ENCODE measurements at regions not wholly inside any gene's neighbourhood (a gene's known extent, or its start where the extent isn't known, plus 50 kb on each side); places are given as distances from the start of the nearest gene placed in this dataset.

- H3K9me3 ChIP-seq, result peaks cover 0 to 4% of the 10 kb centered on the region in 2 donors
- H3K36me3 ChIP-seq, result no peaks in the 10 kb centered on the region
- no peaks in the 10 kb centered on the region for H3K4me1 ChIP-seq
- no peak overlapping the region for H3K27ac ChIP-seq
- TF ChIP-seq, protein P1, sequence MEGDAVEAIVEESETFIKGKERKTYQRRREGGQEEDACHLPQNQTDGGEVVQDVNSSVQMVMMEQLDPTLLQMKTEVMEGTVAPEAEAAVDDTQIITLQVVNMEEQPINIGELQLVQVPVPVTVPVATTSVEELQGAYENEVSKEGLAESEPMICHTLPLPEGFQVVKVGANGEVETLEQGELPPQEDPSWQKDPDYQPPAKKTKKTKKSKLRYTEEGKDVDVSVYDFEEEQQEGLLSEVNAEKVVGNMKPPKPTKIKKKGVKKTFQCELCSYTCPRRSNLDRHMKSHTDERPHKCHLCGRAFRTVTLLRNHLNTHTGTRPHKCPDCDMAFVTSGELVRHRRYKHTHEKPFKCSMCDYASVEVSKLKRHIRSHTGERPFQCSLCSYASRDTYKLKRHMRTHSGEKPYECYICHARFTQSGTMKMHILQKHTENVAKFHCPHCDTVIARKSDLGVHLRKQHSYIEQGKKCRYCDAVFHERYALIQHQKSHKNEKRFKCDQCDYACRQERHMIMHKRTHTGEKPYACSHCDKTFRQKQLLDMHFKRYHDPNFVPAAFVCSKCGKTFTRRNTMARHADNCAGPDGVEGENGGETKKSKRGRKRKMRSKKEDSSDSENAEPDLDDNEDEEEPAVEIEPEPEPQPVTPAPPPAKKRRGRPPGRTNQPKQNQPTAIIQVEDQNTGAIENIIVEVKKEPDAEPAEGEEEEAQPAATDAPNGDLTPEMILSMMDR (IDR thresholded peaks at IDR 0.05), result no peak
- TF ChIP-seq POLR2AphosphoS5 (IDR thresholded peaks at IDR 0.05), result no peak
- TF ChIP-seq POLR2A (IDR thresholded peaks at IDR 0.05), result no peak
- no peak for DNase-seq (ENCODE audit: low spot score in 2 of 2)
- no peak overlapping the region for H3K4me3 ChIP-seq
- no peaks in the 10 kb centered on the region for H3K27me3 ChIP-seq
- intact Hi-C loops (cut with DNase I; ENCODE audit: low total_unique reads), result no loop called here
Observed at GRCh38 chr10:117462816-117463544, 79.6 kb upstream of the EMX2 start.

GRCh38 chr10:117462424-117462792 lies 80.1 kb upstream of the EMX2 start:
- intact Hi-C loops (cut with DNase I; ENCODE audit: low total_unique reads), result no loop called here
- Histone ChIP-seq H3K4me1 (no peaks in the 10 kb centered on the region), H3K27ac (peak overlapping the region in 1 of 2 donors; percentile 55), H3K36me3 (no peaks in the 10 kb centered on the region), H3K27me3 (no peaks in the 10 kb centered on the region), H3K4me3 (no peak overlapping the region), H3K9me3 (peaks cover 0 to 4% of the 10 kb centered on the region in 2 donors)
- TF ChIP-seq POLR2AphosphoS5 (IDR thresholded peaks at IDR 0.05) (no peak), POLR2A (IDR thresholded peaks at IDR 0.05) (no peak)
- TF ChIP-seq, protein P1 (IDR thresholded peaks at IDR 0.05), result no peak
- no peak for DNase-seq (ENCODE audit: low spot score in 2 of 2)

DNA sequence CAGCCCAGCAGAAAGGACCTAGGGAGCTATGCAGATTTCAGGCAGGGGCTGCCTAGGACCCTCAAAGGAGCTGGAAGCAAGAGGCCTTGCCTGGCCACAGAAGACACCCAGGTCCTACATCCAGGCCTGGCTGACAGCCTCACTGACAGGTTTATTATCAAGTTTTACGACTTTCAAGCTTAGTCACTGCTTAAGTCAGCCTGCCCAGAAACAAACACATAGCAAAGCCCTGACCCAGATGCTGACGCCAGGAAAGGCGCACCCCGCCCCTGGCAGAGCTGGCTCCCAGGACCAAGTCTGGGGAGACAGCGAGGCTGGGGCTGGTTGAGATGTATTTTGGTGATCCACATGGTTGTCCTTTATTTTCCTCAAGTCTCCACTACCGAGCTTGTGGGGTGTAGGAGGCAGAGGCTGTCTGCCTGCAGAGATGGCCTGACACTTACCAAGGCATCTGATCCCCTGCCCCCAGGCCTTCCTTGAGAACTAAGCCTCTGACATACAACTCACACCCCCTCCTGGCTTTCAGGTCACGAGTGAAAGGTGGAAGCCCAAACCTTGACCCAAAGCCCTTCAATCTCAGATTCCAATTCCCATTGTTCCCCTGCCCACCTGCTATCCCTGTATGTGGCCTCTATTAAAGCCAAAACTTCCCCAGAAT lies 80.7 kb upstream of the EMX2 start:
- peak in 2 of 3 donors; percentile 13 to 39 for TF ChIP-seq POLR2AphosphoS5 (IDR thresholded peaks at IDR 0.05)
- no peak for TF ChIP-seq POLR2A (IDR thresholded peaks at IDR 0.05)
- TF ChIP-seq, protein P1 (IDR thresholded peaks at IDR 0.05), result no peak
- no peaks in the 10 kb centered on the region for H3K4me1 ChIP-seq
- H3K27ac ChIP-seq, result peak overlapping the region in 1 of 2 donors; percentile 55
- no peaks in the 10 kb centered on the region for H3K36me3 ChIP-seq
- no peak overlapping the region for H3K4me3 ChIP-seq
- H3K9me3 ChIP-seq, result peaks cover 0 to 4% of the 10 kb centered on the region in 2 donors
- H3K27me3 ChIP-seq, result no peaks in the 10 kb centered on the region
- no peak for DNase-seq (ENCODE audit: low spot score in 2 of 2)
- intact Hi-C loops (cut with DNase I; ENCODE audit: low total_unique reads), result no loop called here

- TF ChIP-seq POLR2A (IDR thresholded peaks at IDR 0.05) (no peak), POLR2AphosphoS5 (IDR thresholded peaks at IDR 0.05) (no peak)
- Histone ChIP-seq H3K4me3 (no peak overlapping the region), H3K9me3 (peaks cover 0 to 4% of the 10 kb centered on the region in 2 donors), H3K27me3 (no peaks in the 10 kb centered on the region), H3K27ac (peak overlapping the region in 1 of 2 donors; percentile 55), H3K4me1 (no peaks in the 10 kb centered on the region), H3K36me3 (no peaks in the 10 kb centered on the region)
- intact Hi-C loops (cut with DNase I; ENCODE audit: low total_unique reads), result no loop called here
- DNase-seq (ENCODE audit: low spot score in 2 of 2), result no peak
Observed at GRCh38 chr10:117460846-117461765, 81.4 kb upstream of the EMX2 start.

DNA sequence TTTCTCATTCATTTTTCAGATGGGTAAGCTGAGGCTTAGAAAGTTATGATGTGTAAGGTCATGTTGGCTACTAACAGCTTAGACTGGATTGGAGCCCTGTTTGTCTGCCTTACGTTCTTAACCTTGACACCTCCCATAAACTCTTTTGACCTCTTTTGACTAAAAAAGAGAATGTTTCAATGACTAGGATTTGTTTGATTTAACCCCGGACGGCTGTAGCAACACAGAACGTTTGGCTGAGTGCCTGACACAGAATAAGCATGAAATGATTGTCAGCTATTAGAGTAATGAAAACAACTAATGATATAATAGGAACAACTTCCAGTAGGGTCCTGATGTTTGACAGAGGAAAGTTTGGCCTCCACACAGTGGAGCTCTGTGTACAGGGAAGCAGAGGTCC lies 83.3 kb upstream of the PDZD8 start:
- intact Hi-C loops (cut with DNase I; ENCODE audit: low total_unique reads), result no loop called here
- H3K27me3 ChIP-seq, result no peaks in the 10 kb centered on the region

More for the DNA sequence above, 83.3 kb upstream of the PDZD8 start:
- H3K4me1 ChIP-seq, result no peaks in the 10 kb centered on the region
- H3K9me3 ChIP-seq, result peaks cover 2 to 4% of the 10 kb centered on the region in 2 donors
- no peak overlapping the region for H3K27ac ChIP-seq
- TF ChIP-seq POLR2A (IDR thresholded peaks at IDR 0.05) (no peak), POLR2AphosphoS5 (IDR thresholded peaks at IDR 0.05) (no peak)
- TF ChIP-seq, protein P1 (IDR thresholded peaks at IDR 0.05), result no peak
- DNase-seq (ENCODE audit: low spot score in 2 of 2), result no peak
- no peaks in the 10 kb centered on the region for H3K36me3 ChIP-seq
- no peak overlapping the region for H3K4me3 ChIP-seq
